Adrenal gland (tissue), 5 donors: ENCODE measurements at regions not wholly inside any gene's neighbourhood (a gene's known extent, or its start where the extent isn't known, plus 50 kb on each side); places are given as distances from the start of the nearest gene placed in this dataset.

Experiments
- POLR2A ChIP-seq, 2 donors: fragments of 450-650 bp; IDR thresholded peaks; one replicate each; pipeline ENCODE4 v1.6.1; 2017; ENCODE audit warnings: antibody characterized with exemption in 2 of 2, mild to moderate bottlenecking in 2 of 2, moderate library complexity in 1 of 2
- TF ChIP-seq, protein P1 (sequence below), 6 experiments: fragments of 450-650 bp in 4 of 6; fragments of 200-600 bp in 2 of 6; sonication (generic) in 1 of 6; IDR thresholded peaks; 1 replicate in 5 of 6; 2 replicates in 1 of 6; pipeline versions ENCODE4 v1.5.1 to v1.8.0; 2016 to 2021; ENCODE audit warnings: antibody characterized with exemption in 6 of 6, mild to moderate bottlenecking in 2 of 6, moderate library complexity in 1 of 6
- donor health status: DM: no; HTN: no; CAD: no.

DNA sequence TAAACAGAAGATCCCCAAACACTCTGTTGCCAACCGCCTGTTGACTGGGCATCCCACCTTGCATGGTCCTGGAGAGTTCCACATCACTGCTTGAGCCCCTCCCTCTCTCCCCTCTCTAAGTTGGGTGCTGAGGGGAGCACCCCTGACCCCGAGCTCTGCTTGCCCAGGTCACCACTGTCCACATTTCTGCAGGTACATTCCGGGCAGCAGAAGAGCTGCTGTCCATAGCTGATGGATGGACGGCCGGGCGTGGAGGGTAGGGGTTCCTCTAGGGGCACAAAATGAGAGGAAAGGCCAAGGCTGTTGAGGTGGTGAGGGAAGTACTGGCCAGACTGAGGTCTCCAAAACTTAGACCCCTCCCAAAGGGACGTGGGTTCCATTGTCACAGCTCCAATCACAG, 227.4 kb upstream of the PPP2R2D start:
- TF ChIP-seq, protein P1, sequence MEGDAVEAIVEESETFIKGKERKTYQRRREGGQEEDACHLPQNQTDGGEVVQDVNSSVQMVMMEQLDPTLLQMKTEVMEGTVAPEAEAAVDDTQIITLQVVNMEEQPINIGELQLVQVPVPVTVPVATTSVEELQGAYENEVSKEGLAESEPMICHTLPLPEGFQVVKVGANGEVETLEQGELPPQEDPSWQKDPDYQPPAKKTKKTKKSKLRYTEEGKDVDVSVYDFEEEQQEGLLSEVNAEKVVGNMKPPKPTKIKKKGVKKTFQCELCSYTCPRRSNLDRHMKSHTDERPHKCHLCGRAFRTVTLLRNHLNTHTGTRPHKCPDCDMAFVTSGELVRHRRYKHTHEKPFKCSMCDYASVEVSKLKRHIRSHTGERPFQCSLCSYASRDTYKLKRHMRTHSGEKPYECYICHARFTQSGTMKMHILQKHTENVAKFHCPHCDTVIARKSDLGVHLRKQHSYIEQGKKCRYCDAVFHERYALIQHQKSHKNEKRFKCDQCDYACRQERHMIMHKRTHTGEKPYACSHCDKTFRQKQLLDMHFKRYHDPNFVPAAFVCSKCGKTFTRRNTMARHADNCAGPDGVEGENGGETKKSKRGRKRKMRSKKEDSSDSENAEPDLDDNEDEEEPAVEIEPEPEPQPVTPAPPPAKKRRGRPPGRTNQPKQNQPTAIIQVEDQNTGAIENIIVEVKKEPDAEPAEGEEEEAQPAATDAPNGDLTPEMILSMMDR (IDR thresholded peaks at IDR 0.05), result no peak
- TF ChIP-seq POLR2A (IDR thresholded peaks at IDR 0.05), result no peak
